Effector memory CD8-positive, alpha-beta T cell (primary cell): ENCODE measurements at regions not wholly inside any gene's neighbourhood (a gene's known extent, or its start where the extent isn't known, plus 50 kb on each side); places are given as distances from the start of the nearest gene placed in this dataset.

Experiments
- ATAC-seq: fragments of 150-1000 bp; cut with Tn5 transposase; replicated peaks from 2 replicates; pipeline ENCODE4 v1.10.0; 2021; ENCODE audit warnings: mild to moderate bottlenecking, moderate library complexity
- DNase-seq, 3 experiments: peaks; one replicate each; pipeline ENCODE4 v3.0.0; 2021
- H3K27ac Mint-ChIP-seq, 2 donors: one replicate each; pipeline ENCODE4 v1.8.0; 2022; ENCODE audit warnings: mild to moderate bottlenecking in 2 of 2, mixed read lengths in 2 of 2, moderate library complexity in 2 of 2
- H3K27me3 Mint-ChIP-seq, 2 donors: one replicate each; pipeline ENCODE4 v1.8.0; 2022; ENCODE audit warnings: mixed read lengths in 2 of 2
- H3K36me3 Mint-ChIP-seq: one replicate; pipeline ENCODE4 v1.8.0; 2022; ENCODE audit warnings: mild to moderate bottlenecking, moderate library complexity, mixed read lengths; ENCODE audit not compliant: insufficient read depth
- H3K4me1 Mint-ChIP-seq, 2 donors: one replicate each; pipeline ENCODE4 v1.8.0; 2022; ENCODE audit warnings: low read depth in 2 of 2, mixed read lengths in 2 of 2
- H3K4me3 Mint-ChIP-seq, 2 donors: one replicate each; pipeline ENCODE4 v1.8.0; 2022; ENCODE audit warnings: mild to moderate bottlenecking in 2 of 2, mixed read lengths in 2 of 2, moderate library complexity in 2 of 2
- H3K9me3 Mint-ChIP-seq, 2 donors: one replicate each; pipeline ENCODE4 v1.8.0; 2022; ENCODE audit warnings: mixed read lengths in 2 of 2

GRCh38 chr10:10627414-10627813, 390.3 kb upstream of the CELF2 start:
- no peaks in the 10 kb centered on the region for H3K9me3 Mint-ChIP-seq
- no peak overlapping the region for H3K27ac Mint-ChIP-seq
- no peak overlapping the region for H3K4me3 Mint-ChIP-seq
- H3K36me3 Mint-ChIP-seq = no peaks in the 10 kb centered on the region
- peaks cover 0 to 7% of the 10 kb centered on the region in 2 donors for H3K27me3 Mint-ChIP-seq
- H3K4me1 Mint-ChIP-seq = no peaks in the 10 kb centered on the region
- ATAC-seq (no peak), DNase-seq (no peak)

- no peaks in the 10 kb centered on the region for H3K36me3 Mint-ChIP-seq
- peaks cover 0 to 7% of the 10 kb centered on the region in 2 donors for H3K27me3 Mint-ChIP-seq
- no peak overlapping the region for H3K27ac Mint-ChIP-seq
- ATAC-seq (no peak), DNase-seq (no peak)
- no peak overlapping the region for H3K4me3 Mint-ChIP-seq
- no peaks in the 10 kb centered on the region for H3K9me3 Mint-ChIP-seq
- H3K4me1 Mint-ChIP-seq = no peaks in the 10 kb centered on the region
Measured at GRCh38 chr10:10629512-10629911, 388.2 kb upstream of the CELF2 start.

- Mint-ChIP-seq H3K4me3 (no peak overlapping the region), H3K4me1 (no peaks in the 10 kb centered on the region), H3K27ac (no peak overlapping the region), H3K36me3 (no peaks in the 10 kb centered on the region), H3K27me3 (peaks cover under 1 to 7% of the 10 kb centered on the region in 2 donors), H3K9me3 (no peaks in the 10 kb centered on the region)
- ATAC-seq (no peak), DNase-seq (no peak)
Measured at GRCh38 chr10:10630281-10630680, 387.4 kb upstream of the CELF2 start.

GRCh38 chr10:10630782-10631181, 386.9 kb upstream of the CELF2 start:
- ATAC-seq = no peak
- no peaks in the 10 kb centered on the region for H3K36me3 Mint-ChIP-seq
- no peak overlapping the region for H3K27ac Mint-ChIP-seq
- H3K27me3 Mint-ChIP-seq = peaks cover 5 to 7% of the 10 kb centered on the region in 2 donors
- H3K4me1 Mint-ChIP-seq = no peaks in the 10 kb centered on the region
- DNase-seq = no peak
- H3K9me3 Mint-ChIP-seq = no peaks in the 10 kb centered on the region
- H3K4me3 Mint-ChIP-seq = no peak overlapping the region

GRCh38 chr10:10642189-10642588, 375.5 kb upstream of the CELF2 start:
- H3K36me3 Mint-ChIP-seq = no peaks in the 10 kb centered on the region

GRCh38 chr10:10642751-10643150, 374.9 kb upstream of the CELF2 start:
- no peak for DNase-seq
- no peaks in the 10 kb centered on the region for H3K36me3 Mint-ChIP-seq
- H3K27me3 Mint-ChIP-seq = peaks cover 5 to 10% of the 10 kb centered on the region in 2 donors

More at GRCh38 chr10:10642189-10642588, 375.5 kb upstream of the CELF2 start:
- DNase-seq (no peak), ATAC-seq (no peak)
- Mint-ChIP-seq H3K4me1 (no peaks in the 10 kb centered on the region), H3K27ac (no peak overlapping the region), H3K27me3 (peaks cover 3 to 10% of the 10 kb centered on the region in 2 donors), H3K4me3 (no peak overlapping the region), H3K9me3 (no peaks in the 10 kb centered on the region)

GRCh38 chr10:10644008-10644646, 373.5 kb upstream of the CELF2 start:
- H3K4me3 Mint-ChIP-seq = no peak overlapping the region
- H3K27ac Mint-ChIP-seq = no peak overlapping the region
- no peaks in the 10 kb centered on the region for H3K9me3 Mint-ChIP-seq
- no peak for DNase-seq
- H3K36me3 Mint-ChIP-seq = no peaks in the 10 kb centered on the region
- H3K4me1 Mint-ChIP-seq = no peaks in the 10 kb centered on the region
- peaks cover 11 to 21% of the 10 kb centered on the region in 2 donors for H3K27me3 Mint-ChIP-seq
- ATAC-seq = no peak

More at GRCh38 chr10:10642751-10643150, 374.9 kb upstream of the CELF2 start:
- no peak for ATAC-seq
- no peak overlapping the region for H3K27ac Mint-ChIP-seq
- H3K4me3 Mint-ChIP-seq = no peak overlapping the region
- no peaks in the 10 kb centered on the region for H3K4me1 Mint-ChIP-seq
- no peaks in the 10 kb centered on the region for H3K9me3 Mint-ChIP-seq

GRCh38 chr10:10644676-10645385, 372.8 kb upstream of the CELF2 start:
- Mint-ChIP-seq H3K4me1 (no peaks in the 10 kb centered on the region), H3K36me3 (no peaks in the 10 kb centered on the region), H3K27ac (no peak overlapping the region), H3K27me3 (peaks cover 11 to 21% of the 10 kb centered on the region in 2 donors), H3K4me3 (no peak overlapping the region), H3K9me3 (no peaks in the 10 kb centered on the region)
- no peak for ATAC-seq
- no peak for DNase-seq

GRCh38 chr10:10647331-10647730, 370.3 kb upstream of the CELF2 start:
- DNase-seq = no peak
- H3K9me3 Mint-ChIP-seq = no peaks in the 10 kb centered on the region

GRCh38 chr10:10657139-10657760, 360.4 kb upstream of the CELF2 start:
- Mint-ChIP-seq H3K4me1 (no peaks in the 10 kb centered on the region), H3K36me3 (no peaks in the 10 kb centered on the region), H3K9me3 (peaks cover 0 to 1% of the 10 kb centered on the region in 2 donors), H3K27me3 (peaks cover 6 to 29% of the 10 kb centered on the region in 2 donors), H3K4me3 (no peak overlapping the region), H3K27ac (no peak overlapping the region)
- ATAC-seq = no peak
- DNase-seq = no peak

More at GRCh38 chr10:10647331-10647730, 370.3 kb upstream of the CELF2 start:
- Mint-ChIP-seq H3K27me3 (peaks cover 17 to 21% of the 10 kb centered on the region in 2 donors), H3K27ac (no peak overlapping the region), H3K4me1 (no peaks in the 10 kb centered on the region), H3K36me3 (no peaks in the 10 kb centered on the region), H3K4me3 (no peak overlapping the region)
- ATAC-seq = no peak

GRCh38 chr10:10658172-10658785, 359.4 kb upstream of the CELF2 start:
- H3K4me3 Mint-ChIP-seq = no peak overlapping the region
- no peak overlapping the region for H3K27ac Mint-ChIP-seq

GRCh38 chr10:10660054-10660453, 357.6 kb upstream of the CELF2 start:
- Mint-ChIP-seq H3K27ac (no peak overlapping the region), H3K4me1 (no peaks in the 10 kb centered on the region), H3K9me3 (peaks cover 0 to 1% of the 10 kb centered on the region in 2 donors), H3K36me3 (no peaks in the 10 kb centered on the region), H3K27me3 (peaks cover 6 to 38% of the 10 kb centered on the region in 2 donors), H3K4me3 (no peak overlapping the region)
- ATAC-seq (no peak), DNase-seq (no peak)

More at GRCh38 chr10:10658172-10658785, 359.4 kb upstream of the CELF2 start:
- DNase-seq = no peak
- peaks cover 6 to 38% of the 10 kb centered on the region in 2 donors for H3K27me3 Mint-ChIP-seq
- ATAC-seq = no peak
- H3K9me3 Mint-ChIP-seq = peaks cover 0 to 1% of the 10 kb centered on the region in 2 donors
- no peaks in the 10 kb centered on the region for H3K36me3 Mint-ChIP-seq
- no peaks in the 10 kb centered on the region for H3K4me1 Mint-ChIP-seq

- H3K9me3 Mint-ChIP-seq = peaks cover 0 to 1% of the 10 kb centered on the region in 2 donors
- no peak overlapping the region for H3K4me3 Mint-ChIP-seq
- no peak overlapping the region for H3K27ac Mint-ChIP-seq
- H3K4me1 Mint-ChIP-seq = no peaks in the 10 kb centered on the region
- H3K27me3 Mint-ChIP-seq = peaks cover 6 to 38% of the 10 kb centered on the region in 2 donors
- H3K36me3 Mint-ChIP-seq = no peaks in the 10 kb centered on the region
- no peak for ATAC-seq
- no peak for DNase-seq
Measured at GRCh38 chr10:10661176-10661575, 356.5 kb upstream of the CELF2 start.
